HepG2 (cell line): ENCODE measurements at regions not wholly inside any gene's neighbourhood (a gene's known extent, or its start where the extent isn't known, plus 50 kb on each side); places are given as distances from the start of the nearest gene placed in this dataset.

Experiments used
- ATAC-seq: fragments of 200-7000 bp; cut with Tn5 transposase; 3 replicates; pipeline ENCODE4 v1.9.1; 2020; ENCODE audit warnings: mild to moderate bottlenecking, moderate library complexity
- BruUV-seq: library from RNA; stranded (reverse); fragments of 400-500 nt; replicated peaks from 2 replicates; lab custom pipeline; 2021; lab: Mats Ljungman, UMichigan
- CTCF ChIA-PET: fragments of 300-600 bp; formaldehyde crosslinking; extraction: SDS; loops from one replicate; lab custom pipeline; 2021; ENCODE audit warnings: low total read pairs, inconsistent platforms, low intra/inter-chr PET ratio; lab: Yijun Ruan, JAX
- POLR2A ChIA-PET: fragments of 350-600 bp; sonication (Branson Sonifier 250); formaldehyde crosslinking; loops from one replicate; lab custom pipeline; 2020; ENCODE audit warnings: antibody characterized with exemption, inconsistent platforms; lab: Yijun Ruan, JAX
- DNase-seq: peaks from one replicate; pipeline ENCODE4 v3.0.0-alpha.2; 2015; ENCODE audit warnings: low spot score
- FAIRE-seq: peaks from 3 replicates; lab custom pipeline; 2011; peaks lifted over from hg19 to GRCh38; lab: Jason Lieb, UNC
- H2AFZ ChIP-seq: one replicate; pipeline ENCODE4 v1.6.1; 2011; ENCODE audit warnings: low read length, inconsistent platforms
- H3K27ac ChIP-seq: fragments of 300-600 bp; 3 replicates; pipeline ENCODE4 v1.8.0; 2011; ENCODE audit warnings: mixed run types, mild to moderate bottlenecking, mixed read lengths, low read length, inconsistent platforms; ENCODE audit not compliant: insufficient read depth; ENCODE audit errors: extremely low read length
- H3K27me3 ChIP-seq, 2 experiments: fragments of 200-600 bp in 1 of 2; 2 replicates in 1 of 2; 3 replicates in 1 of 2; pipeline versions ENCODE4 v1.6.0 to v1.8.0; 2011; ENCODE audit warnings: low read length in 2 of 2, mild to moderate bottlenecking in 2 of 2, moderate library complexity in 2 of 2, inconsistent platforms in 1 of 2; ENCODE audit not compliant: insufficient read depth in 2 of 2, control insufficient read depth in 1 of 2
- H3K36me3 ChIP-seq, 2 experiments: fragments of 200-600 bp in 1 of 2; replicated peaks in 1 of 2; 2 replicates in 1 of 2; 3 replicates in 1 of 2; pipeline versions ENCODE4 v1.5.1 to v1.8.0; 2011; ENCODE audit warnings: low read length in 2 of 2, inconsistent platforms in 1 of 2; ENCODE audit not compliant: insufficient read depth in 2 of 2, control insufficient read depth in 1 of 2
- H3K4me1 ChIP-seq: 2 replicates; pipeline ENCODE4 v1.5.1; 2012; ENCODE audit warnings: low read length, inconsistent platforms; ENCODE audit not compliant: insufficient read depth
- H3K4me2 ChIP-seq: 2 replicates; pipeline ENCODE4 v1.6.0; 2011; ENCODE audit warnings: low read depth, low read length, inconsistent platforms
- H3K4me3 ChIP-seq, 3 experiments: fragments of 200-600 bp in 1 of 3; sonication (generic), shearing (Covaris generic) in 1 of 3; replicated peaks in 1 of 3; 2 replicates each; pipeline ENCODE4 v1.5.1; 2011 to 2016; ENCODE audit warnings: low read length in 3 of 3, inconsistent platforms in 2 of 3, low read depth in 2 of 3, mild to moderate bottlenecking in 2 of 3, control low read depth in 1 of 3, mixed read lengths in 1 of 3; ENCODE audit not compliant: insufficient read depth in 1 of 3
- H3K79me2 ChIP-seq: one replicate; pipeline ENCODE4 v1.6.1; 2011; ENCODE audit warnings: low read length, inconsistent platforms; ENCODE audit not compliant: insufficient read depth
- H3K9ac ChIP-seq: 2 replicates; pipeline ENCODE4 v1.6.0; 2011; ENCODE audit warnings: mild to moderate bottlenecking, low read depth, low read length, inconsistent platforms; ENCODE audit not compliant: insufficient read depth
- H3K9me3 ChIP-seq: 2 replicates; pipeline ENCODE4 v1.5.1; 2012; ENCODE audit warnings: mild to moderate bottlenecking, low read length
- H4K20me1 ChIP-seq: 2 replicates; pipeline ENCODE4 v1.6.0; 2011; ENCODE audit warnings: inconsistent platforms, mild to moderate bottlenecking, low read length, moderate library complexity; ENCODE audit not compliant: insufficient read depth
- BHLHE40 ChIP-seq: IDR thresholded peaks from 2 replicates; pipeline ENCODE4 v1.6.1; 2011; ENCODE audit warnings: low read length, improper control_type of control experiment
- EP300 ChIP-seq, 3 experiments: sonication (generic) in 1 of 3; formaldehyde crosslinking in 1 of 3; IDR thresholded peaks; 2 replicates each; pipeline versions ENCODE4 v1.5.1 to v1.6.1; 2011 to 2020; ENCODE audit warnings: low read depth in 2 of 3, low read length in 2 of 3, borderline replicate concordance in 1 of 3, improper control_type of control experiment in 1 of 3, mild to moderate bottlenecking in 1 of 3, missing genetic modification reagents in 1 of 3, moderate library complexity in 1 of 3
- GTF2F1 ChIP-seq: fragments of 150-350 bp; IDR thresholded peaks from 2 replicates; pipeline ENCODE4 v1.6.1; 2014; ENCODE audit warnings: low read length
- HMG20A ChIP-seq: IDR thresholded peaks from 2 replicates; pipeline ENCODE4 v1.6.1; 2016; ENCODE audit warnings: borderline replicate concordance
- HNRNPH1 ChIP-seq: fragments of 200-400 bp; formaldehyde crosslinking; optimal IDR thresholded peaks from 2 replicates; pipeline ENCODE3; 2017; ENCODE audit warnings: mild to moderate bottlenecking, low read depth, low read length
- IRX3 ChIP-seq: sonication (generic); formaldehyde crosslinking; IDR thresholded peaks from 2 replicates; pipeline ENCODE4 v1.8.1; 2023; ENCODE audit warnings: mild to moderate bottlenecking, low read depth, missing genetic modification reagents, borderline replicate concordance
- ISL2 ChIP-seq: sonication (generic); formaldehyde crosslinking; IDR thresholded peaks from 2 replicates; pipeline ENCODE4 v1.5.0; 2020; ENCODE audit warnings: missing genetic modification reagents
- MATR3 ChIP-seq: sonication (generic); formaldehyde crosslinking; IDR thresholded peaks from 2 replicates; pipeline ENCODE4 v1.4.0; 2020; ENCODE audit warnings: missing genetic modification reagents
- MTA3 ChIP-seq: sonication (generic); formaldehyde crosslinking; IDR thresholded peaks from 2 replicates; pipeline ENCODE4 v1.4.0; 2020; ENCODE audit warnings: missing genetic modification reagents
- NBN ChIP-seq: fragments of 450-650 bp; conservative IDR thresholded peaks from 2 replicates; pipeline ENCODE4 v1.6.1; 2017
- PRPF4 ChIP-seq: fragments of 200-400 bp; formaldehyde crosslinking; IDR thresholded peaks from 2 replicates; pipeline ENCODE4 v1.6.1; 2016; ENCODE audit warnings: low read length, low read depth; ENCODE audit not compliant: poor library complexity, severe bottlenecking
- RELA ChIP-seq: sonication (generic); formaldehyde crosslinking; IDR thresholded peaks from 2 replicates; pipeline ENCODE4 v1.4.0; 2020; ENCODE audit warnings: missing genetic modification reagents
- ZFP41 ChIP-seq: sonication (generic); formaldehyde crosslinking; IDR thresholded peaks from 2 replicates; pipeline ENCODE4 v1.4.0; 2020; ENCODE audit warnings: mild to moderate bottlenecking, missing genetic modification reagents, borderline replicate concordance
- ZNF30 ChIP-seq: sonication (generic); formaldehyde crosslinking; IDR thresholded peaks from 2 replicates; pipeline ENCODE4 v1.5.0; 2020; ENCODE audit warnings: mild to moderate bottlenecking, missing genetic modification reagents
- ZNF333 ChIP-seq: sonication (generic); formaldehyde crosslinking; IDR thresholded peaks from 2 replicates; pipeline ENCODE4 v1.4.0; 2020; ENCODE audit warnings: mild to moderate bottlenecking, missing genetic modification reagents, borderline replicate concordance
- WGBS: methylation state at CpG from one replicate; pipeline ENCODE4 v1.1.6; 2017; ENCODE audit warnings: low lambda C conversion rate; 5-methylcytosine and 5-hydroxymethylcytosine counted together
- in situ Hi-C: cut with HindIII; loops from 2 replicates; pipeline ENCODE4 v1.10.0; 2017; ENCODE audit warnings: low pct_unique_long_range_greater_than_20kb; ENCODE audit not compliant: extremely low pct_ligation_motif_present
- intact Hi-C: fragments of 100-400 bp; cut with micrococcal nuclease; formaldehyde crosslinking; loops from one replicate; pipeline ENCODE4 v1.10.0; 2022; ENCODE audit not compliant: unreplicated experiment
- TF ChIP-seq, protein P1 (sequence below): sonication (generic); formaldehyde crosslinking; IDR thresholded peaks from 2 replicates; pipeline ENCODE4 v1.5.0; 2020; ENCODE audit warnings: mild to moderate bottlenecking, missing genetic modification reagents, borderline replicate concordance
- TF ChIP-seq, protein P2 (sequence below): sonication (generic); formaldehyde crosslinking; IDR thresholded peaks from 2 replicates; pipeline ENCODE4 v1.5.0; 2020; ENCODE audit warnings: mild to moderate bottlenecking, missing genetic modification reagents, moderate library complexity
- TF ChIP-seq, protein P3 (sequence below): IDR thresholded peaks from 2 replicates; pipeline ENCODE4 v1.6.1; 2018; ENCODE audit warnings: missing genetic modification reagents, mild to moderate bottlenecking, missing compliant biosample characterization

DNA sequence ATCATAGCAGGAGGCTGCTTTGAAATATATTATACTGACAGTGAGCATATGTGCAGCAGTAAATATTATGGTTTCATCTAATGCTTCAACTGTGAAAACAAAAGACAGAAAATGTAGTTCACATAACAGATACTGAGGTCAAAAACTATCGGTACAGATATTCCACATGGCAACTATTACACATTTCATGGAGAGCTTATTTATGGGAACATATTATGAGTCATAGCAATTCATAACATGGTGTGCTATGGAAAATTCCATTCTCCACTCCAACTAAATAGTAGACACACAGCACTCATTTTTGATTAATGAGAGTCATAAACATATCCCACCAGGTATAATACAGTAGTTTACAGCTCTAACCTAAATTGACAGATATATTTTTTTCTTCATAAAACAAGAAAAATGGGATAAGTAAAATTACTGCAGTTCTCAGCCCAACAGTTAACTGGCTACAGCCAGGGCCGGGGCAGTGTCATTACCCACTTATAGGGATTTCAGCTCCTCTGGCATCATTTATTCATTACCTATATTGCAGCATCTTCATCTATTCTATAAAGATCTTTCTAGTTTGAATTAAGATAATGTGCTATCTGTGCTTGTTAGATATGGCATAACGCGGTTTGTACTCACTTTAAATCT, 475.6 kb upstream of the KLF6 start:
- Histone ChIP-seq H3K4me2 (no peak overlapping the region), H2AFZ (no peak overlapping the region), H3K4me3 (no peak overlapping the region), H3K27me3 (peaks cover 3 to 13% of the 10 kb centered on the region in 2 experiments; a peak in 3 of 5 replicates), H4K20me1 (no peaks in the 10 kb centered on the region), H3K36me3 (no peaks in the 10 kb centered on the region), H3K79me2 (no peaks in the 10 kb centered on the region), H3K4me1 (no peaks in the 10 kb centered on the region), H3K9ac (no peak overlapping the region), H3K27ac (no peak overlapping the region), H3K9me3 (no peaks in the 10 kb centered on the region)
- BruUV-seq, result no TSS peak
- intact Hi-C loops (no loop called here), in situ Hi-C loops (no loop called here)
- FAIRE-seq (no peak), ATAC-seq (no peak), DNase-seq (no peak)
- 12% methylated on average over 4 of the region's 4 CpGs for WGBS
- POLR2A ChIA-PET, result no interaction called here
- CTCF ChIA-PET, result no interaction called here
- no peak for TF ChIP-seq EP300 (IDR thresholded peaks at IDR 0.05; ENCODE audit: low read depth in 2 of 2, low read length in 2 of 2)
- no peak for TF ChIP-seq EP300 (CRISPR knock-in tag; IDR thresholded peaks at IDR 0.05; ENCODE audit: borderline replicate concordance)
- TF ChIP-seq, protein P1, sequence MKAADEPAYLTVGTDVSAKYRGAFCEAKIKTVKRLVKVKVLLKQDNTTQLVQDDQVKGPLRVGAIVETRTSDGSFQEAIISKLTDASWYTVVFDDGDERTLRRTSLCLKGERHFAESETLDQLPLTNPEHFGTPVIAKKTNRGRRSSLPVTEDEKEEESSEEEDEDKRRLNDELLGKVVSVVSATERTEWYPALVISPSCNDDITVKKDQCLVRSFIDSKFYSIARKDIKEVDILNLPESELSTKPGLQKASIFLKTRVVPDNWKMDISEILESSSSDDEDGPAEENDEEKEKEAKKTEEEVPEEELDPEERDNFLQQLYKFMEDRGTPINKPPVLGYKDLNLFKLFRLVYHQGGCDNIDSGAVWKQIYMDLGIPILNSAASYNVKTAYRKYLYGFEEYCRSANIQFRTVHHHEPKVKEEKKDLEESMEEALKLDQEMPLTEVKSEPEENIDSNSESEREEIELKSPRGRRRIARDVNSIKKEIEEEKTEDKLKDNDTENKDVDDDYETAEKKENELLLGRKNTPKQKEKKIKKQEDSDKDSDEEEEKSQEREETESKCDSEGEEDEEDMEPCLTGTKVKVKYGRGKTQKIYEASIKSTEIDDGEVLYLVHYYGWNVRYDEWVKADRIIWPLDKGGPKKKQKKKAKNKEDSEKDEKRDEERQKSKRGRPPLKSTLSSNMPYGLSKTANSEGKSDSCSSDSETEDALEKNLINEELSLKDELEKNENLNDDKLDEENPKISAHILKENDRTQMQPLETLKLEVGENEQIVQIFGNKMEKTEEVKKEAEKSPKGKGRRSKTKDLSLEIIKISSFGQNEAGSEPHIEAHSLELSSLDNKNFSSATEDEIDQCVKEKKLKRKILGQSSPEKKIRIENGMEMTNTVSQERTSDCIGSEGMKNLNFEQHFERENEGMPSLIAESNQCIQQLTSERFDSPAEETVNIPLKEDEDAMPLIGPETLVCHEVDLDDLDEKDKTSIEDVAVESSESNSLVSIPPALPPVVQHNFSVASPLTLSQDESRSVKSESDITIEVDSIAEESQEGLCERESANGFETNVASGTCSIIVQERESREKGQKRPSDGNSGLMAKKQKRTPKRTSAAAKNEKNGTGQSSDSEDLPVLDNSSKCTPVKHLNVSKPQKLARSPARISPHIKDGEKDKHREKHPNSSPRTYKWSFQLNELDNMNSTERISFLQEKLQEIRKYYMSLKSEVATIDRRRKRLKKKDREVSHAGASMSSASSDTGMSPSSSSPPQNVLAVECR (CRISPR knock-in tag), result no peak
- no peak for TF ChIP-seq NBN
- TF ChIP-seq MTA3 (CRISPR knock-in tag), result no peak
- no peak for TF ChIP-seq GTF2F1
- TF ChIP-seq BHLHE40, result no peak
- no peak for TF ChIP-seq ZNF30 (CRISPR knock-in tag)
- TF ChIP-seq, protein P2, sequence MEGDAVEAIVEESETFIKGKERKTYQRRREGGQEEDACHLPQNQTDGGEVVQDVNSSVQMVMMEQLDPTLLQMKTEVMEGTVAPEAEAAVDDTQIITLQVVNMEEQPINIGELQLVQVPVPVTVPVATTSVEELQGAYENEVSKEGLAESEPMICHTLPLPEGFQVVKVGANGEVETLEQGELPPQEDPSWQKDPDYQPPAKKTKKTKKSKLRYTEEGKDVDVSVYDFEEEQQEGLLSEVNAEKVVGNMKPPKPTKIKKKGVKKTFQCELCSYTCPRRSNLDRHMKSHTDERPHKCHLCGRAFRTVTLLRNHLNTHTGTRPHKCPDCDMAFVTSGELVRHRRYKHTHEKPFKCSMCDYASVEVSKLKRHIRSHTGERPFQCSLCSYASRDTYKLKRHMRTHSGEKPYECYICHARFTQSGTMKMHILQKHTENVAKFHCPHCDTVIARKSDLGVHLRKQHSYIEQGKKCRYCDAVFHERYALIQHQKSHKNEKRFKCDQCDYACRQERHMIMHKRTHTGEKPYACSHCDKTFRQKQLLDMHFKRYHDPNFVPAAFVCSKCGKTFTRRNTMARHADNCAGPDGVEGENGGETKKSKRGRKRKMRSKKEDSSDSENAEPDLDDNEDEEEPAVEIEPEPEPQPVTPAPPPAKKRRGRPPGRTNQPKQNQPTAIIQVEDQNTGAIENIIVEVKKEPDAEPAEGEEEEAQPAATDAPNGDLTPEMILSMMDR (CRISPR knock-in tag), result no peak
- no peak for TF ChIP-seq HMG20A (CRISPR knock-in tag)
- TF ChIP-seq RELA (CRISPR knock-in tag), result no peak
- no peak for TF ChIP-seq ZNF333 (CRISPR knock-in tag)
- no peak for TF ChIP-seq MATR3 (CRISPR knock-in tag)
- no peak for TF ChIP-seq IRX3 (CRISPR knock-in tag)
- TF ChIP-seq, protein P3, sequence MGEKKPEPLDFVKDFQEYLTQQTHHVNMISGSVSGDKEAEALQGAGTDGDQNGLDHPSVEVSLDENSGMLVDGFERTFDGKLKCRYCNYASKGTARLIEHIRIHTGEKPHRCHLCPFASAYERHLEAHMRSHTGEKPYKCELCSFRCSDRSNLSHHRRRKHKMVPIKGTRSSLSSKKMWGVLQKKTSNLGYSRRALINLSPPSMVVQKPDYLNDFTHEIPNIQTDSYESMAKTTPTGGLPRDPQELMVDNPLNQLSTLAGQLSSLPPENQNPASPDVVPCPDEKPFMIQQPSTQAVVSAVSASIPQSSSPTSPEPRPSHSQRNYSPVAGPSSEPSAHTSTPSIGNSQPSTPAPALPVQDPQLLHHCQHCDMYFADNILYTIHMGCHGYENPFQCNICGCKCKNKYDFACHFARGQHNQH (CRISPR knock-in tag), result no peak
- no peak for TF ChIP-seq ZFP41 (CRISPR knock-in tag)
- no peak for TF ChIP-seq HNRNPH1
- no peak for TF ChIP-seq ISL2
- no peak for TF ChIP-seq PRPF4
